Neural progenitor cell (in vitro differentiated cells): ENCODE measurements at regions not wholly inside any gene's neighbourhood (a gene's known extent, or its start where the extent isn't known, plus 50 kb on each side); places are given as distances from the start of the nearest gene placed in this dataset.

ENCODE experiments used
- CTCF ChIP-seq: fragments of 200-600 bp; sonication (generic); IDR thresholded peaks from 2 replicates; pipeline ENCODE4 v1.5.1; 2017; ENCODE audit warnings: antibody characterized with exemption, mild to moderate bottlenecking
- EZH2 ChIP-seq: fragments of 200-600 bp; sonication (generic); IDR thresholded peaks from 2 replicates; pipeline ENCODE4 v1.6.1; 2017; ENCODE audit warnings: antibody characterized with exemption, mild to moderate bottlenecking, moderate library complexity
- EZH2phosphoT487 ChIP-seq: fragments of 200-600 bp; sonication (generic); IDR thresholded peaks from 2 replicates; pipeline ENCODE4 v1.6.1; 2017; ENCODE audit warnings: antibody characterized with exemption

DNA sequence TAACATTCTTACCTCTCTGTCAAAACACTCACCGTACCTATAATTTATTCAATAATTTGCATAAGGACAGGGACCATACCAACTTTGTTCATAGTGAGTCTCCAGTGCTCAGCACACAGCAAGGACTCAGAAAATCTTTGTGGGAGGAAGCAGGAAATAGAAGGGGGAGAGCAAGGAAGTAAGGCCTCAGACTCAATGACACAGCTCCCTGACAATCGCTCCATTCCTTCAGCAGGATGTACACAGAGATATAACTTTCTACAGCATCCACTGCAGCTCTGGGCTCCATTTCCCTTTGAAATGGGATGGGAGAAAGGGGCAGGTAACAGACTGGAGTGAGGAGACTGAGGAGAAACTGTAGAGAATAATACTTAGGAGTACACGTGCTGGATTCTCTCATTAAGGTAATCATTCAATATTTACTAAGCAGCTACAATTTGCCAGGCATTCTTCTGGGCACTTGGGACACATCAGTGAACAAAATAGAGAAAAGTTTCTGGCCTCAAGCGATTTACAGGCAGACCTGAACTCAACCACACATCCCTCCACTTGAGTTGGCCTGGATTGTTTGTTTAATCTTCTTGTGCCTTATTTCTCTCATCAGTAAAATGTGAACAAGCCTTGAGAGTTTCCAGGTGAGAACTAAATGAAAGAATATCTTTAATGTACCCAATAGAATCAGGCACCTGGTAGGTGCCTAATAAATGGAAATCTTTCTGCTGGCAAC is 330.3 kb upstream of the THBS1 start:
- no peak for TF ChIP-seq EZH2
- no peak for TF ChIP-seq CTCF
- TF ChIP-seq EZH2phosphoT487: no peak
